K562 (cell line): ENCODE measurements at regions not wholly inside any gene's neighbourhood (a gene's known extent, or its start where the extent isn't known, plus 50 kb on each side); places are given as distances from the start of the nearest gene placed in this dataset.
"Not testable (repeated sequence)": the region's sequence is repeated elsewhere in the genome, so short reads cannot be mapped to it uniquely, and the experiment has no call there.

Experiments used
- ATAC-seq: fragments of 200-7000 bp; cut with Tn5 transposase; 3 replicates; pipeline ENCODE4 v1.9.1; 2020; ENCODE audit warnings: moderate library complexity
- BruUV-seq: library from RNA; stranded (reverse); fragments of 400-500 nt; replicated peaks from 2 replicates; lab custom pipeline; 2021; lab: Mats Ljungman, UMichigan
- CTCF ChIA-PET: fragments of 300-600 bp; formaldehyde crosslinking; extraction: SDS; loops from one replicate; lab custom pipeline; 2021; ENCODE audit warnings: low intra/inter-chr PET ratio; lab: Yijun Ruan, JAX
- POLR2A ChIA-PET: fragments of 300-600, 350-650 bp; sonication (Branson Sonifier 250); formaldehyde crosslinking; extraction: SDS; loops from one replicate; lab custom pipeline; 2021; ENCODE audit warnings: antibody characterized with exemption, inconsistent platforms; lab: Yijun Ruan, JAX
- DNase-seq, 4 experiments: peaks; one replicate each; pipeline versions ENCODE4 v3.0.0 to v3.0.0-alpha.2; 2011 to 2018; ENCODE audit warnings: low spot score in 3 of 4, mixed read lengths in 3 of 4; ENCODE audit errors: extremely low read depth in 1 of 4
- FAIRE-seq: peaks from 2 replicates; lab custom pipeline; 2011; peaks lifted over from hg19 to GRCh38; lab: Jason Lieb, UNC
- H2AFZ ChIP-seq: 2 replicates; pipeline ENCODE4 v1.6.0; 2011; ENCODE audit warnings: low read depth, low read length, control low read depth, inconsistent platforms
- H3K27ac ChIP-seq: fragments of 200-600 bp; 3 replicates; pipeline ENCODE4 v1.8.0; 2011; ENCODE audit warnings: low read depth, mild to moderate bottlenecking, control low read depth, inconsistent platforms, low read length, moderate library complexity, mixed read lengths; ENCODE audit errors: extremely low read depth
- H3K27me3 ChIP-seq, 2 experiments: fragments of 300-600 bp in 1 of 2; 2 replicates in 1 of 2; 3 replicates in 1 of 2; pipeline versions ENCODE4 v1.6.0 to v1.8.0; 2011; ENCODE audit warnings: inconsistent platforms in 2 of 2, low read length in 2 of 2, mild to moderate bottlenecking in 1 of 2, mixed read lengths in 1 of 2, moderate library complexity in 1 of 2; ENCODE audit not compliant: control insufficient read depth in 2 of 2, insufficient read depth in 2 of 2
- H3K36me3 ChIP-seq: fragments of 300-600 bp; 3 replicates; pipeline ENCODE4 v1.8.0; 2011; ENCODE audit warnings: mild to moderate bottlenecking, low read length, inconsistent platforms; ENCODE audit not compliant: control insufficient read depth, insufficient read depth
- H3K4me1 ChIP-seq, 2 experiments: fragments of 200-600 bp in 1 of 2; replicated peaks in 1 of 2; 2 replicates in 1 of 2; 3 replicates in 1 of 2; pipeline versions ENCODE4 v1.5.1 to v1.8.0; 2011; ENCODE audit warnings: inconsistent platforms in 2 of 2, low read length in 2 of 2, mild to moderate bottlenecking in 1 of 2, mixed read lengths in 1 of 2, moderate library complexity in 1 of 2; ENCODE audit not compliant: control insufficient read depth in 2 of 2, insufficient read depth in 2 of 2
- H3K4me2 ChIP-seq: 2 replicates; pipeline ENCODE4 v1.6.1; 2011; ENCODE audit warnings: low read length, control low read depth, inconsistent platforms, mixed read lengths; ENCODE audit not compliant: insufficient read depth
- H3K4me3 ChIP-seq: fragments of 200-600 bp; sonication (generic), shearing (Covaris generic); 2 replicates; pipeline ENCODE4 v1.5.1; 2016; ENCODE audit warnings: control low read depth, inconsistent platforms
- H3K79me2 ChIP-seq: fragments of 200-600 bp; 3 replicates; pipeline ENCODE4 v1.8.0; 2011; ENCODE audit warnings: low read length, inconsistent platforms; ENCODE audit not compliant: control insufficient read depth, insufficient read depth
- H3K9ac ChIP-seq, 2 experiments: 2 replicates each; pipeline versions ENCODE4 v1.6.0 to v1.6.1; 2011; ENCODE audit warnings: low read depth in 2 of 2, low read length in 2 of 2, control low read depth in 1 of 2, inconsistent platforms in 1 of 2, mild to moderate bottlenecking in 1 of 2, mixed read lengths in 1 of 2; ENCODE audit not compliant: insufficient read depth in 1 of 2
- H3K9me1 ChIP-seq: one replicate; pipeline ENCODE4 v1.6.0; 2011; ENCODE audit warnings: inconsistent platforms, mild to moderate bottlenecking, low read length, moderate library complexity; ENCODE audit not compliant: control insufficient read depth, insufficient read depth
- H3K9me3 ChIP-seq: replicated peaks from 2 replicates; pipeline ENCODE4 v1.5.1; 2011; ENCODE audit warnings: low read depth, low read length, inconsistent platforms; ENCODE audit not compliant: control insufficient read depth, insufficient read depth
- H4K20me1 ChIP-seq: replicated peaks from 2 replicates; pipeline ENCODE4 v1.6.1; 2011; ENCODE audit warnings: low read length, inconsistent platforms, mixed read lengths; ENCODE audit not compliant: control insufficient read depth, insufficient read depth
- ASH1L ChIP-seq: fragments of 450-650 bp; IDR thresholded peaks from 2 replicates; pipeline ENCODE4 v1.6.1; 2018; ENCODE audit warnings: borderline replicate concordance, mild to moderate bottlenecking, low read depth; ENCODE audit not compliant: partially characterized antibody
- CBFA2T3 ChIP-seq: fragments of 450-650 bp; IDR thresholded peaks from 2 replicates; pipeline ENCODE4 v1.6.1; 2017
- POLR3A ChIP-seq: IDR thresholded peaks from 2 replicates; pipeline ENCODE4 v1.6.1; 2011; ENCODE audit warnings: borderline replicate concordance, mild to moderate bottlenecking, moderate library complexity; ENCODE audit not compliant: insufficient read length, insufficient read depth; ENCODE audit errors: extremely low read depth
- TCF7L2 ChIP-seq: fragments of 150-350 bp; IDR thresholded peaks from 2 replicates; pipeline ENCODE4 v1.6.1; 2016; ENCODE audit warnings: low read depth, mild to moderate bottlenecking, low read length, moderate library complexity
- WGBS: fragments of 100-300 bp; shearing (Covaris generic); methylation state at CpG from one replicate; pipeline ENCODE4 v1.1.6; 2016; ENCODE audit warnings: low coverage, mixed read lengths; ENCODE audit not compliant: insufficient coverage; ENCODE audit errors: missing lambda C conversion rate; 5-methylcytosine and 5-hydroxymethylcytosine counted together
- in situ Hi-C: fragments of 300-500 bp; cut with MboI; formaldehyde crosslinking; loops from 4 replicates; pipeline ENCODE4 v1.15.0; 2018; ENCODE audit warnings: inconsistent platforms, mixed read lengths
- intact Hi-C: fragments of 100-400 bp; cut with micrococcal nuclease; formaldehyde crosslinking; loops from 2 replicates; pipeline ENCODE4 v1.14.2; 2022
- TF ChIP-seq, protein P1 (sequence below): sonication (generic); formaldehyde crosslinking; IDR thresholded peaks from 2 replicates; pipeline ENCODE4 v1.8.0; 2022; ENCODE audit warnings: missing genetic modification reagents, mild to moderate bottlenecking, moderate library complexity, borderline replicate concordance

DNA sequence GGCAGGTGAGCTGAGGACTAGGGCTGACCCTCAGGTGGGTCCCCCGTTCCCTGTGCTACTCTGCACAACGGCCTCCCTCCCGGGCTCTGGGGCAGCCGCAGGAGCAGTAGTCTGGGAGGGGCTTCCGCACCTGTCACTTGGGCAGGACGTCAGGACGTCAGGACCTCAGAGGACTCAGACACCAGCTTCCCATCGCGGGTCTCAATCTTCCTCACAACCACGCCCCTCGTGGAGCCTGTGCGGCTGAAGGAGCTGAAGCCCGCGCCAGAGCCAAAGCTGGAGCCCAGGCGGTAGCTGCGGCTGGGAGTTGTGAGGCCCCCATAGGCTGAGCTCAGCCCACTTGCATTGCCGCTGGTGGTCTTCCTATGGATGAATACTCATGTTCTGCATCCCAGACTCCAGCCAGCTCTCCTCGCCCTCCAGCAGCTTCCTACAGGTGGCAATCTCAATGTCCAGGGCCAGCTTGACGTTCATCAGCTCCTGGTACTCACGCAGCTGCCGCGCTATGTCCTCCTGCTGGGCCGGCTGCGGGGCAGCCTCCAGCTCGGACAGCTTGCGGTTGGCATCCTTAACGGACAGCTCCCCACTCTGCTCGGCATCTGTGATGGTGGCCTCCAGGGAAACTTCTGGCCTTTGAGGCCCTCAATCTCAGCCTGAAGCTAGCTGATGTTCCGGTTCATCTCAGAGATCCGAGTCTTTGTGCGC is 381.4 kb upstream of the RGMB start (continued):
- TF ChIP-seq ASH1L = no peak

DNA sequence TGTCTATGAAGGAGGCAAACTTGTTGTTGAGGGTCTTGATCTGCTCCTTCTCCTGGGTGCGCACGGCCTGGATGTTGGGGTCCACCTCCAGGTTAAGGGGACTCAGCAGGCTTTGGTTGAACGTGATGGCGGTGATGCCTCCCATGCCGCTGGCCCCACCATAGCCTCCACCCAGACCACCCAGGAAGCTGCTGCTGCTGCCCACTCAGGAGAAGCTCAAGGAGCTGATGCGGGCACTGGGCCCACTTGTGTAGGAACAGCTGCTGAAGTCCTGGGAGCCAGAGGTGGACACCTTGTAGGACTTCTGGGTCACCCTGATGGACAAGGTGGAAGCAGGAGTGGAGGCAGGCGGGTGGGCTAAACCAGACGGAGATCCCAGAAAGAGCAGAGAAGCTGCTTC is 380.3 kb upstream of the RGMB start:
- POLR2A ChIA-PET, H3K9me1 ChIP-seq: not testable (repeated sequence)

DNA sequence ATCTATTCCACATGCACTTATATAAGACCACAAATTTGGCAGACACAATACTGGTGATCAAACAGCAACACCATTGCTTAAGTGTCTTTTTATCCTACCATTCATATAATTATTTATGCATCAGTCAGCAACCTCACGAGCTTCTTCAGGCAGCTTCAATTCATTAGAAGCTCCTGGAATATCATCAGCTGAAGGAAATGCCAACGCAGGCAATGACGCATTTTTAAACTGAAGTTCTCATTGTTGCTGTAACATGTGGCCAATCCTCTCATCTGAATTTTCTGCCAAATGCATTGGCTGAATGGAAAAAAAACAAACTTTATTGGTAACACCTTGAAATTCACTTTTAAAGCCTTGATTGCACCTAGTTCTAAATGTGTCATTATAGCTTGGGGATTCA is 376.4 kb upstream of the RGMB start:
- ChIA-PET CTCF (no interaction called here), POLR2A (no interaction called here)
- intact Hi-C loops = no loop called here
- TF ChIP-seq CBFA2T3 (no peak), POLR3A (no peak), TCF7L2 (no peak)
- TF ChIP-seq, protein P1, sequence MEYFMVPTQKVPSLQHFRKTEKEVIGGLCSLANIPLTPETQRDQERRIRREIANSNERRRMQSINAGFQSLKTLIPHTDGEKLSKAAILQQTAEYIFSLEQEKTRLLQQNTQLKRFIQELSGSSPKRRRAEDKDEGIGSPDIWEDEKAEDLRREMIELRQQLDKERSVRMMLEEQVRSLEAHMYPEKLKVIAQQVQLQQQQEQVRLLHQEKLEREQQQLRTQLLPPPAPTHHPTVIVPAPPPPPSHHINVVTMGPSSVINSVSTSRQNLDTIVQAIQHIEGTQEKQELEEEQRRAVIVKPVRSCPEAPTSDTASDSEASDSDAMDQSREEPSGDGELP (CRISPR knock-in tag) = no peak
- DNase-seq (no peak), ATAC-seq (no peak), FAIRE-seq (no peak)
- no peaks in the 10 kb centered on the region for H3K79me2 ChIP-seq
- no peak overlapping the region for H3K27ac ChIP-seq
- BruUV-seq = no TSS peak
- no peak overlapping the region for H3K4me2 ChIP-seq
- no peaks in the 10 kb centered on the region for H4K20me1 ChIP-seq
- no peak overlapping the region for H3K4me3 ChIP-seq
- H3K4me1 ChIP-seq = no peaks in the 10 kb centered on the region
- H3K9me3 ChIP-seq = no peaks in the 10 kb centered on the region
- in situ Hi-C loops = no loop called here
- H3K36me3 ChIP-seq = no peaks in the 10 kb centered on the region
- no peaks in the 10 kb centered on the region for H3K9me1 ChIP-seq
- no peak overlapping the region for H2AFZ ChIP-seq
- no peak overlapping the region for H3K9ac ChIP-seq
- 0% methylated on average over 3 of the region's 3 CpGs for WGBS
- no peaks in the 10 kb centered on the region for H3K27me3 ChIP-seq

More for the DNA sequence above, 380.3 kb upstream of the RGMB start:
- H3K9me3 ChIP-seq, H3K27ac ChIP-seq, H3K9ac ChIP-seq, H3K4me3 ChIP-seq, H3K4me1 ChIP-seq, H2AFZ ChIP-seq, BruUV-seq, CTCF ChIA-PET, H4K20me1 ChIP-seq, intact Hi-C loops, H3K79me2 ChIP-seq, H3K27me3 ChIP-seq, H3K36me3 ChIP-seq, H3K4me2 ChIP-seq, FAIRE-seq, ATAC-seq, in situ Hi-C loops, DNase-seq: not testable (repeated sequence)
- WGBS = 0% methylated on average over 6 of the region's 8 CpGs
